ENCODE measurements at regions not wholly inside any gene's neighbourhood (a gene's known extent, or its start where the extent isn't known, plus 50 kb on each side); places are given as distances from the start of the nearest gene placed in this dataset.

GRCh38 chr9:118029425-118029824, 325.2 kb downstream of the TLR4 start (continued):
- no peak for TF ChIP-seq AFF4 (CRISPR knock-in tag; IDR thresholded peaks at IDR 0.05; ENCODE audit: borderline replicate concordance)
- no peak for TF ChIP-seq ZNF416 (CRISPR knock-in tag; IDR thresholded peaks at IDR 0.05)
- no peak for TF ChIP-seq EMX1 (CRISPR knock-in tag; IDR thresholded peaks at IDR 0.05)
- no peak for TF ChIP-seq CREB1 (CRISPR knock-in tag; IDR thresholded peaks at IDR 0.05)
- no peak for TF ChIP-seq JAZF1 (CRISPR knock-in tag; IDR thresholded peaks at IDR 0.05)
- no peak for TF ChIP-seq GRHL2 (CRISPR knock-in tag; IDR thresholded peaks at IDR 0.05; ENCODE audit: insufficient replicate concordance, severe bottlenecking)
- TF ChIP-seq CREM (CRISPR knock-in tag; IDR thresholded peaks at IDR 0.05): no peak
- no peak for TF ChIP-seq STAT6 (CRISPR knock-in tag; conservative IDR thresholded peaks at IDR 0.05; ENCODE audit: low read depth)
- no peak for TF ChIP-seq GABPB1 (CRISPR knock-in tag; IDR thresholded peaks at IDR 0.05)
- no peak for TF ChIP-seq ARID4B (CRISPR knock-in tag; IDR thresholded peaks at IDR 0.05; ENCODE audit: borderline replicate concordance)
- no peak for TF ChIP-seq ZSCAN18 (CRISPR knock-in tag; IDR thresholded peaks at IDR 0.05)

GRCh38 chr9:118034701-118035100, 330.5 kb downstream of the TLR4 start:
- Mint-ChIP-seq H3K36me3 (no peaks in the 10 kb centered on the region), H3K27me3 (ENCODE audit: low read depth) (no peaks in the 10 kb centered on the region), H3K4me3 (no peak overlapping the region), H3K27ac (no peak overlapping the region), H3K4me1 (peaks cover 8% of the 10 kb centered on the region; the same call in 1 of the 2 replicates), H3K9me3 (peaks cover 13% of the 10 kb centered on the region)
- ChIA-PET POLR2A (no interaction called here), CTCF (no interaction called here)
- ATAC-seq: no peak
- DNase-seq (ENCODE audit: low spot score): no peak
- TF ChIP-seq GABPB1 (CRISPR knock-in tag; IDR thresholded peaks at IDR 0.05) (no peak), ATF3 (CRISPR knock-in tag; conservative IDR thresholded peaks at IDR 0.05) (no peak), NFE2L1 (CRISPR knock-in tag; IDR thresholded peaks at IDR 0.05) (no peak), ATF2 (CRISPR knock-in tag; IDR thresholded peaks at IDR 0.05; ENCODE audit: borderline replicate concordance, low read depth) (no peak), HMGA2 (CRISPR knock-in tag; IDR thresholded peaks at IDR 0.05) (no peak), FOXP1 (CRISPR knock-in tag; IDR thresholded peaks at IDR 0.05; ENCODE audit: borderline replicate concordance) (no peak), ERG (CRISPR knock-in tag; IDR thresholded peaks at IDR 0.05) (no peak), OVOL2 (CRISPR knock-in tag; IDR thresholded peaks at IDR 0.05; ENCODE audit: borderline replicate concordance) (no peak), EMX1 (CRISPR knock-in tag; IDR thresholded peaks at IDR 0.05) (no peak), TP53 (CRISPR knock-in tag; IDR thresholded peaks at IDR 0.05) (no peak), GTF2I (CRISPR knock-in tag; conservative IDR thresholded peaks at IDR 0.05) (no peak), SMAD4 (CRISPR knock-in tag; IDR thresholded peaks at IDR 0.05) (no peak), TEAD1 (CRISPR knock-in tag; IDR thresholded peaks at IDR 0.05) (no peak)

Measured in WTC11 (cell line).